Astrocyte of the spinal cord (primary cell): ENCODE measurements at regions not wholly inside any gene's neighbourhood (a gene's known extent, or its start where the extent isn't known, plus 50 kb on each side); places are given as distances from the start of the nearest gene placed in this dataset.

Experiments used
- DNase-seq: peaks from one replicate; pipeline ENCODE4 v3.0.0; 2011; ENCODE audit warnings: low read depth, low spot score
- H3K4me3 ChIP-seq: 2 replicates; pipeline ENCODE4 v1.5.1; 2011; ENCODE audit warnings: low read depth, mild to moderate bottlenecking, low read length, moderate library complexity
- in situ Hi-C: cut with HindIII; loops from 2 replicates; pipeline ENCODE4 v1.10.0; 2017; ENCODE audit warnings: low sequenced_read_pairs
- TF ChIP-seq, protein P1 (sequence below): IDR thresholded peaks from 2 replicates; pipeline ENCODE4 v1.5.1; 2012; ENCODE audit warnings: low read depth, mild to moderate bottlenecking, low read length, inconsistent platforms

DNA sequence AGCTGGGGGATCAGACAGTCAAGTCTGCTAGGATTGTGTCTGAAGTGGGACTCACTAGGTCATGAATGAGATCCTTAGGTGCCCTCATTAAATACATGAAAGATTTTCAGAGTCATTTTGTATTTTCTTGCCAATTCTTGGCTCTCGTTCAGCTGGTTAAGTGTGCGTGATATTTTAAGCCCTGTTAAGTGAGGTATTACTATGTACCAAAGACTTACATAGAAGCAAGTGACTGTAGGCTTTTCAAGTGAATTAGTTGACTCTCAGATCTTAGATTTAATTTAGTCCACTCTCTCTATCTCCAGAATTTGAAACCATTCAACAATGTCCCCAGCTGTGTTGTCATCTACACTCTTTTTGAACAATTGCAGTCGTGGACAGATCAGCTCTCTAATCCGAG, 219.4 kb downstream of the FOXL1 start:
- DNase-seq: no peak
- TF ChIP-seq, protein P1, sequence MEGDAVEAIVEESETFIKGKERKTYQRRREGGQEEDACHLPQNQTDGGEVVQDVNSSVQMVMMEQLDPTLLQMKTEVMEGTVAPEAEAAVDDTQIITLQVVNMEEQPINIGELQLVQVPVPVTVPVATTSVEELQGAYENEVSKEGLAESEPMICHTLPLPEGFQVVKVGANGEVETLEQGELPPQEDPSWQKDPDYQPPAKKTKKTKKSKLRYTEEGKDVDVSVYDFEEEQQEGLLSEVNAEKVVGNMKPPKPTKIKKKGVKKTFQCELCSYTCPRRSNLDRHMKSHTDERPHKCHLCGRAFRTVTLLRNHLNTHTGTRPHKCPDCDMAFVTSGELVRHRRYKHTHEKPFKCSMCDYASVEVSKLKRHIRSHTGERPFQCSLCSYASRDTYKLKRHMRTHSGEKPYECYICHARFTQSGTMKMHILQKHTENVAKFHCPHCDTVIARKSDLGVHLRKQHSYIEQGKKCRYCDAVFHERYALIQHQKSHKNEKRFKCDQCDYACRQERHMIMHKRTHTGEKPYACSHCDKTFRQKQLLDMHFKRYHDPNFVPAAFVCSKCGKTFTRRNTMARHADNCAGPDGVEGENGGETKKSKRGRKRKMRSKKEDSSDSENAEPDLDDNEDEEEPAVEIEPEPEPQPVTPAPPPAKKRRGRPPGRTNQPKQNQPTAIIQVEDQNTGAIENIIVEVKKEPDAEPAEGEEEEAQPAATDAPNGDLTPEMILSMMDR: no peak
- no peak overlapping the region for H3K4me3 ChIP-seq
- in situ Hi-C loops: no loop called here

DNA sequence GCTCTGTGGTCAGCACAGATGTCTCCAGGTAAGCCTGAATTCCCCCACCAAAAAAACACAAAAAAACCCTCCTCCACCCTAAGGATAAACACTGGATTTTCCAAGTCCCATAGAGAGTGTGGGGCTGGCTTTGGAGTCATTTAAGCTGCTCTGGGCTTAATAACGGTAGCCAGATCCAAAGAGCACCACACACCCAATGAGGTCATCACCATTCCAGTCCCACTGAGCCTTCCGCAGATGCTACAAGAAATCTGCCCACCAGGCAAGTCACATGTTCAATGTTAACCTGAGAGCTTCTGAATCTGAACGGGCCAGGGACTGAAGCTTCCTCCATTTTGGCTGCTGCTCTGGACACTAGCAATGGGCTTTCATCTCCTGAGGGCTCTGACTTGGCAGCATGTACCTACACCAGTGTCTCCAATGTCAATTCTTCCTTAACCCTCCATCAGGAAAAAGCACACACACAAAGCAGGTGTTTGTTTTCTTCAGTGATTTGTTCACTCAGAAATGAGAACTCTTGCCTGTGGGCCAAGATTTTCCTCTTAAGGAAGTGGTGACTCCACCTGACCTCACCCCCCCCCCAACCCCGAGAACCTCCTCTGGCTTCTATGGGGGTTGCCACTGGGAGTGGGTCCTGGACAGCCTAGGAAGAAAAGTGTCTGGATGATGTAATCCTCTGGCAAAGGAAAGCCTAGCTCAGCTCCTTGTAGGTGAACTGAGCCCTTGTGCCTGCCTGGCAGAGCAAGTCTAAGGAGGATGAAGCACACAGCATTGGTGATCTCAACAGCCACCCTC, 220.1 kb downstream of the FOXL1 start:
- TF ChIP-seq, protein P1: no peak
- no peak overlapping the region for H3K4me3 ChIP-seq
- peak; percentile 14 for DNase-seq
- in situ Hi-C loops: no loop called here

DNA sequence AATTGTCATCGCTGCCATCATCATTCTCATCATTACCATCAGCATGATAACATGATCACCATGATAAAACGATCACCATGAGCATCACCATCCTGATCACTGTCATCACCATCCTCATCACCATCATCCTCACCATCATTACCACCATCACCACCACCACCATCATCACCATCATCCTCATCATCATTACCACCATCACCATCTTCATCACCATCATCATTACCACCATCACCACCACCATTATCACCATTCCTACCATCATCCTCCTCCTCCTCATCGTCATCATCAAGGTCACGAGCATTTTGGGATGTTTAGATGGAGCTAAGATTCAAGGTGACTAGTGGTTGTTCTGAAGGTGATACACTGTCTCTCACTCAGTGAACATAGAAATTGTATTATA, 221.0 kb downstream of the FOXL1 start:
- in situ Hi-C loops: no loop called here
- no peak for DNase-seq
- H3K4me3 ChIP-seq: no peak overlapping the region
- TF ChIP-seq, protein P1: no peak

DNA sequence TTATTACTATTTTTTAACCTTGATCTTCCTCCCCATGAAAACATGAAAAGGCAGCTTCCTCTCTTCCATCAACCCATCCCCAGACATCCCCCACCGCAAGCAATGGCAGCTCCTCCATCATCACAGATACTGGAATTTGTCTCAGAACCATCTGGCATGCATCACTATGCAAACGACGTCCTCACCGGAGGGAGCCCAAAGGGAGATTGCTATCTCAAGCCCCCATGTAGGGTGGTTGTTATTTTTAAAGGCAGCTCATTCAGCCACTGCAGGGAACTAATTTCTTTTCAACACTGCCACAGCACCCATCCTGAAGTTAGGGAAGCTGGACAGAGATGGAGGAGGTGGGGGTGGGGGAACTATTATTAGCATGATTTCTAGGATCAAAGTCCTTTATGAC, 222.5 kb downstream of the FOXL1 start:
- H3K4me3 ChIP-seq: no peak overlapping the region
- in situ Hi-C loops: no loop called here
- TF ChIP-seq, protein P1: no peak
- no peak for DNase-seq

DNA sequence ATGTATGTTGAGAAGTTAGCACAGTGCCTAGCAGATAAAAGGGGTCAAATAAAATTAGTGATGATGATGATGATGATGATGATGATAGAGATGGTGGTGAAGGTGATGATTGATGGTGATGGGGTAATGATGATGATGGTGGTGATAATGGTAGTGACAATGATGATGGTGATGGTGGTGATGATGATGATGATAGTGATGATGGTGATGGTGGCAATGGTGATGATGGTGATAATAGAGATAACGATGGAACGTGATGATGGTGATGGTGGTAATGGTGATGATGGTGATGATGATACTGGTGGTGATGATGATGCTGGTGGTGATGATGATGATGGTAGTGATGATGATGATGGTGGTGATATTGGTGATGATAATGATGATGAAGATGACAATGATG, 223.7 kb downstream of the FOXL1 start:
- H3K4me3 ChIP-seq: no peak overlapping the region
- TF ChIP-seq, protein P1: no peak
- in situ Hi-C loops: no loop called here
- DNase-seq: no peak

DNA sequence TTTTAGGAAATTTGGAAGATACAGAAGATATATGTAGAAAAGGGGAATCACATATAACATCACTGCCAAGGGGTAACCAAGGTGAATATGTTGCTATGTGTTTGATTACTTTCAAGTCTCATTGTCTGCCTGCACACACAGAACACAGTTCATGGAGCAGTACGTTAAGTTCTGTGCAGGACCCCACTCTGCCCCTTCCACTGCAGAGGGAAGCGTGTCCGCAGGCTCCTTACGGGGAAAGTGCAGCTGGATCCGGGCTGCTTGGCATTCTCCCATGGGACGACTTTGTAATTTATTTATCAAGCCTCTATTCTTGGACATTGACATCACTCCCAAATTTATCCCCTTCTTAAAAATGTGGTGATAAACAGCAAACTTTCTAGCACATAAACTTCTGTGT, 226.8 kb downstream of the FOXL1 start:
- in situ Hi-C loops: no loop called here
- H3K4me3 ChIP-seq: no peak overlapping the region
- DNase-seq: no peak
- TF ChIP-seq, protein P1: no peak
